HEK293 (cell line): ENCODE measurements at regions not wholly inside any gene's neighbourhood (a gene's known extent, or its start where the extent isn't known, plus 50 kb on each side); places are given as distances from the start of the nearest gene placed in this dataset.

Experiments used
- CTCF ChIA-PET: fragments of 350-600 bp; formaldehyde crosslinking; extraction: SDS; loops from one replicate; lab custom pipeline; 2021; ENCODE audit warnings: antibody characterized with exemption; lab: Yijun Ruan, JAX
- POLR2A ChIA-PET: fragments of 300-600 bp; formaldehyde crosslinking; extraction: SDS; loops from one replicate; lab custom pipeline; 2020; ENCODE audit warnings: antibody characterized with exemption, inconsistent platforms; lab: Yijun Ruan, JAX
- H3K27ac ChIP-seq: fragments of 200-500 bp; sonication (Bioruptor generic); 2 replicates; pipeline ENCODE4 v1.5.1; 2014; ENCODE audit warnings: low read depth, low read length, control low read depth, inconsistent platforms; ENCODE audit errors: extremely low read depth
- H3K36me3 ChIP-seq, 2 experiments: fragments of 200-500 bp in 1 of 2; sonication (Bioruptor generic) in 1 of 2; 1 replicate in 1 of 2; 2 replicates in 1 of 2; pipeline ENCODE4 v1.5.1; 2014 to 2017; ENCODE audit warnings: inconsistent platforms in 2 of 2, low read length in 2 of 2; ENCODE audit not compliant: control insufficient read depth in 2 of 2, insufficient read depth in 1 of 2
- H3K4me1 ChIP-seq: fragments of 200-500 bp; sonication (Bioruptor generic); 2 replicates; pipeline ENCODE4 v1.5.1; 2014; ENCODE audit warnings: mild to moderate bottlenecking, low read length, inconsistent platforms; ENCODE audit not compliant: control insufficient read depth, insufficient read depth
- H3K4me3 ChIP-seq: 2 replicates; pipeline ENCODE4 v1.5.1; 2011; ENCODE audit warnings: low read depth, mild to moderate bottlenecking, control low read depth, low read length, moderate library complexity
- H3K9me3 ChIP-seq: fragments of 200-500 bp; sonication (Bioruptor generic); 2 replicates; pipeline ENCODE4 v1.5.1; 2014; ENCODE audit warnings: low read depth, low read length, inconsistent platforms; ENCODE audit not compliant: control insufficient read depth, insufficient read depth
- AEBP2 ChIP-seq: fragments of 450-650 bp; formaldehyde crosslinking; IDR thresholded peaks from 2 replicates; pipeline ENCODE4 v1.5.1; 2016; ENCODE audit warnings: missing biosample characterization, missing genetic modification characterization, borderline replicate concordance
- CTCF ChIP-seq: fragments of 450-650 bp; formaldehyde crosslinking; IDR thresholded peaks from 2 replicates; pipeline ENCODE4 v1.5.1; 2016; ENCODE audit warnings: missing biosample characterization, missing genetic modification characterization
- IKZF3 ChIP-seq: fragments of 450-650 bp; IDR thresholded peaks from 2 replicates; pipeline ENCODE4 v1.5.0; 2018; ENCODE audit warnings: missing biosample characterization, mild to moderate bottlenecking, missing genetic modification characterization, moderate library complexity
- KLF10 ChIP-seq: fragments of 450-650 bp; IDR thresholded peaks from 2 replicates; pipeline ENCODE4 v1.5.1; 2018; ENCODE audit warnings: missing biosample characterization, mild to moderate bottlenecking, missing genetic modification characterization
- MEIS1 ChIP-seq: sonication (generic); formaldehyde crosslinking; IDR thresholded peaks from 2 replicates; pipeline ENCODE4 v1.8.1; 2022; ENCODE audit warnings: missing genetic modification reagents, mild to moderate bottlenecking, borderline replicate concordance
- MZF1 ChIP-seq: fragments of 450-650 bp; formaldehyde crosslinking; IDR thresholded peaks from 2 replicates; pipeline ENCODE4 v1.5.1; 2017; ENCODE audit warnings: missing biosample characterization, missing genetic modification characterization, borderline replicate concordance
- PRDM10 ChIP-seq: fragments of 450-650 bp; formaldehyde crosslinking; IDR thresholded peaks from 2 replicates; pipeline ENCODE4 v1.5.1; 2016; ENCODE audit warnings: missing biosample characterization, missing genetic modification characterization
- TCF7L2 ChIP-seq: IDR thresholded peaks from 2 replicates; pipeline ENCODE4 v1.6.1; 2011; ENCODE audit warnings: low read depth, mild to moderate bottlenecking, inconsistent platforms, low read length, moderate library complexity, borderline replicate concordance
- ZFHX2 ChIP-seq: fragments of 450-650 bp; formaldehyde crosslinking; conservative IDR thresholded peaks from 2 replicates; pipeline ENCODE4 v1.5.1; 2016; ENCODE audit warnings: missing biosample characterization, missing genetic modification characterization
- ZFP69B ChIP-seq: fragments of 450-650 bp; formaldehyde crosslinking; IDR thresholded peaks from 2 replicates; pipeline ENCODE4 v1.5.1; 2016; ENCODE audit warnings: missing biosample characterization, missing genetic modification characterization
- ZIC2 ChIP-seq: fragments of 450-650 bp; formaldehyde crosslinking; IDR thresholded peaks from 2 replicates; pipeline ENCODE4 v1.5.1; 2016; ENCODE audit warnings: missing biosample characterization, missing genetic modification characterization
- ZNF148 ChIP-seq: fragments of 450-650 bp; formaldehyde crosslinking; IDR thresholded peaks from 2 replicates; pipeline ENCODE4 v1.5.0; 2017; ENCODE audit warnings: missing biosample characterization, missing genetic modification characterization, borderline replicate concordance
- ZNF18 ChIP-seq: fragments of 450-650 bp; formaldehyde crosslinking; IDR thresholded peaks from 2 replicates; pipeline ENCODE4 v1.5.1; 2016; ENCODE audit warnings: missing biosample characterization, missing genetic modification characterization
- ZNF248 ChIP-seq: fragments of 450-650 bp; formaldehyde crosslinking; IDR thresholded peaks from 2 replicates; pipeline ENCODE4 v1.5.1; 2017; ENCODE audit warnings: missing biosample characterization, missing genetic modification characterization
- ZNF324 ChIP-seq: fragments of 450-650 bp; formaldehyde crosslinking; IDR thresholded peaks from 2 replicates; pipeline ENCODE4 v1.5.1; 2016; ENCODE audit warnings: missing biosample characterization, missing genetic modification characterization
- ZNF350 ChIP-seq: fragments of 450-650 bp; formaldehyde crosslinking; IDR thresholded peaks from 2 replicates; pipeline ENCODE4 v1.5.0; 2017; ENCODE audit warnings: missing biosample characterization, mild to moderate bottlenecking, missing genetic modification characterization
- ZNF571 ChIP-seq: fragments of 450-650 bp; formaldehyde crosslinking; IDR thresholded peaks from 2 replicates; pipeline ENCODE4 v1.5.0; 2017; ENCODE audit warnings: missing biosample characterization, missing genetic modification characterization
- ZNF596 ChIP-seq: fragments of 450-650 bp; IDR thresholded peaks from 2 replicates; pipeline ENCODE4 v1.5.0; 2018; ENCODE audit warnings: missing biosample characterization, mild to moderate bottlenecking, missing genetic modification characterization, moderate library complexity
- ZNF791 ChIP-seq: fragments of 450-650 bp; formaldehyde crosslinking; IDR thresholded peaks from 2 replicates; pipeline ENCODE4 v1.5.1; 2016; ENCODE audit warnings: missing biosample characterization, missing genetic modification characterization

GRCh38 chr12:58313091-58313855 lies 371.9 kb downstream of the ATP23 start:
- no peak overlapping the region for H3K27ac ChIP-seq
- POLR2A ChIA-PET = no interaction called here

More at GRCh38 chr12:58313091-58313855, 371.9 kb downstream of the ATP23 start:
- H3K4me1 ChIP-seq = 0 out of 2 replicates have a peak, but pooled peaks cover 3% of the 10 kb centered on the region
- no peak for TF ChIP-seq AEBP2 (tag by site-specific recombination)
- TF ChIP-seq IKZF3 (tag by site-specific recombination) = no peak
- no peak for TF ChIP-seq MEIS1 (CRISPR knock-in tag)
- no peak for TF ChIP-seq TCF7L2
- TF ChIP-seq ZNF248 (tag by site-specific recombination) = no peak
- TF ChIP-seq ZNF596 (tag by site-specific recombination) = no peak
- TF ChIP-seq ZNF148 (tag by site-specific recombination) = no peak
- TF ChIP-seq KLF10 (tag by site-specific recombination) = no peak
- no peak for TF ChIP-seq ZNF18 (tag by site-specific recombination)
- TF ChIP-seq PRDM10 (tag by site-specific recombination) = no peak
- TF ChIP-seq ZFP69B = no peak
- TF ChIP-seq MZF1 = no peak
- no peak for TF ChIP-seq ZNF791
- no peak for TF ChIP-seq ZNF324
- no peak for TF ChIP-seq ZNF571
- TF ChIP-seq CTCF (tag by site-specific recombination) = no peak
- TF ChIP-seq ZNF350 (tag by site-specific recombination) = no peak
- TF ChIP-seq ZFHX2 (tag by site-specific recombination) = no peak
- TF ChIP-seq ZIC2 (tag by site-specific recombination) = no peak
- TF ChIP-seq, all 188 proteins: peak for 0
- Histone ChIP-seq H3K4me3 (no peak overlapping the region), H3K9me3 (no peaks in the 10 kb centered on the region), H3K36me3 (no peaks in the 10 kb centered on the region)
- CTCF ChIA-PET = no interaction called here
